Smooth muscle cell of the brain vasculature (primary cell): ENCODE measurements at regions not wholly inside any gene's neighbourhood (a gene's known extent, or its start where the extent isn't known, plus 50 kb on each side); places are given as distances from the start of the nearest gene placed in this dataset.
A peak's percentile ranks its signal among the peaks of the same experiment; 100 is the strongest.

Experiments
- DNase-seq: peaks from one replicate; pipeline ENCODE4 v3.0.0-alpha.2; 2012; ENCODE audit warnings: low read depth, low spot score

- no peak for DNase-seq
Observed at GRCh38 chr12:24560192-24560775, 388.6 kb downstream of the BCAT1 start.

GRCh38 chr12:24557738-24558137, 391.2 kb downstream of the BCAT1 start:
- no peak for DNase-seq

- DNase-seq: no peak
Observed at GRCh38 chr12:24555730-24556129, 393.2 kb downstream of the BCAT1 start.

GRCh38 chr12:24554612-24555295, 394.1 kb downstream of the BCAT1 start:
- DNase-seq: no peak

- no peak for DNase-seq
Observed at GRCh38 chr12:24553259-24553658, 395.6 kb downstream of the BCAT1 start.

- DNase-seq: no peak
Observed at GRCh38 chr12:24551163-24551786, 397.6 kb downstream of the BCAT1 start.

GRCh38 chr12:24550609-24551008, 398.3 kb downstream of the BCAT1 start:
- no peak for DNase-seq

- no peak for DNase-seq
Observed at GRCh38 chr12:24546661-24547060, 402.2 kb downstream of the BCAT1 start.

GRCh38 chr12:24546084-24546483, 402.8 kb downstream of the BCAT1 start:
- no peak for DNase-seq

- DNase-seq: no peak
Observed at GRCh38 chr12:24544368-24544767, 404.5 kb downstream of the BCAT1 start.

- DNase-seq: no peak
Observed at GRCh38 chr12:24541193-24541871, 407.6 kb downstream of the BCAT1 start.

GRCh38 chr12:24539646-24540045, 409.3 kb downstream of the BCAT1 start:
- DNase-seq: no peak

GRCh38 chr12:24537083-24537860, 411.6 kb downstream of the BCAT1 start:
- no peak for DNase-seq

- DNase-seq: no peak
Observed at GRCh38 chr12:24535334-24536069, 413.4 kb downstream of the BCAT1 start.

- peak; percentile 15 for DNase-seq
Observed at GRCh38 chr12:24534622-24535021, 414.3 kb downstream of the BCAT1 start.

- no peak for DNase-seq
Observed at GRCh38 chr12:24533716-24534352, 415.1 kb downstream of the BCAT1 start.

GRCh38 chr12:24530689-24531088, 418.2 kb downstream of the BCAT1 start:
- no peak for DNase-seq

GRCh38 chr12:24527102-24527501, 421.8 kb downstream of the BCAT1 start:
- no peak for DNase-seq

- no peak for DNase-seq
Observed at GRCh38 chr12:24522736-24523135, 426.2 kb downstream of the BCAT1 start.

GRCh38 chr12:24519759-24520158, 429.1 kb downstream of the BCAT1 start:
- DNase-seq: no peak

- no peak for DNase-seq
Observed at GRCh38 chr12:24517000-24517399, 431.9 kb downstream of the BCAT1 start.
